ENCODE measurements at regions not wholly inside any gene's neighbourhood (a gene's known extent, or its start where the extent isn't known, plus 50 kb on each side); places are given as distances from the start of the nearest gene placed in this dataset.

DNA sequence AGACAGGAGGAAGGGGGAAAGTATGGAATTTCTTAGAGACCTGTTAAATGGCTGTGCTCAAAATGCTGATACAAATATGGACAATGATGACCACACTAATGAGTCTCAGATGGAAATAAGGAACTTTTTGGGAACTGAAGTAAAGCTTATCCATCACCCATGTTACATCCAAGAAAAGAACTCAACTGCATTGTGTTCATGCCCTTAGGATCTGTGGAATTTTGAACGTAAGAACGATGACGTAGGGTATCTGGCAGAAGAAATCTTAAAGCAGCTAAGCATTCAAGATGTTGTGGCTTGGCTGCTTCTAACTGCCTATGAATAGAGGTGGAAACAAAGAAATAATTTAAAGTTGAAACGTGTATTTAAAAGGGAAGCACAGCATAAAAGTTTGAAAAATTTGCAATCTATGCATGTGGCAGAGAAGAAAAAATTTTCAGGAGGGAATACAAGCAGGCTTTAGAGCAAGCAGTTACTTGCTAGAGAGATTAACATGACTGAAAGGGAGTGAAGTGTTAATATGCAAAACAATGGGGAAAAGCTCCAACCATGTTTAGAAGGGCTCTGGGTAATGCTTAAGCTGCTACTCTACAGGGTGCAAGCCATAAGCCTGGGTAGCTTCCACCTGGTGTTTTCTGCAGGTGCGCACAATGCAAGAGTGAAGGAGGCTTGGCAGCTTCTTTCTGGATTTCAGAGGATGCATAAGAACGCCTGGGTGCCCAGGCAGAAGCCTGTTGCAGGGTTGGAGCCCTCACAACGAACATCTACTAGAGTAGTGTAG lies 499.7 kb upstream of the SEMA3D start:
- CTCF ChIA-PET: no interaction called here
- H3K4me3 ChIP-seq (ENCODE audit: low read length): no peak overlapping the region

DNA sequence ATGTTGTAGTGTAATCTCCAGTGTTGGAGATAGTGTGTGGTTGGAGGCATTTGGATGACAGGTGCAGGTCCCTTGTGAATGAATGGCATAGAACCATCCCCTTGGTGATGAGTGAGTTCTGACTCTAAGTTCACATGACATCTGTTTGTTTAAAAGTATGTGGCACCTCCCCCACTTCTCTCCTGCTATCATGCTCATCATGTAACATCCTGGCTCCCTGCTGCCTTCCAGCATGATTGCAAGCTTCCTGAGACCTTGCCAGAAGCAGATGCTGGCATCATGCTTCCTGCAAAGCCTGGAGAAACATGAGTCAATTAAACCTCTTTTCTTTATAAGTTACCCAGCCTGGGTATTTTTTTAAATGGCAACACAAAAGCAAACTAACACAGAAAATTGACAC lies 499.0 kb upstream of the SEMA3D start:
- H3K27me3 ChIP-seq (ENCODE audit: control insufficient read depth in 1 of 2, insufficient read depth in 2 of 2, low read length in 2 of 2): no peaks in the 10 kb centered on the region
- H3K36me3 Mint-ChIP-seq (ENCODE audit: low read depth): no peaks in the 10 kb centered on the region
- H3K9me3 Mint-ChIP-seq: no peaks in the 10 kb centered on the region
- no peaks in the 10 kb centered on the region for H3K4me1 Mint-ChIP-seq (ENCODE audit: low read depth)
- H3K27ac ChIP-seq (ENCODE audit: low read depth in 1 of 2, low read length in 2 of 2): no peak overlapping the region
- H3K27ac Mint-ChIP-seq: no peak overlapping the region
- intact Hi-C loops (cut with DNase I, micrococcal nuclease): no loop called here
- no peaks in the 10 kb centered on the region for H3K4me1 ChIP-seq (ENCODE audit: insufficient read depth, low read length)
- H3K9me3 ChIP-seq (ENCODE audit: control insufficient read depth in 1 of 2, insufficient read depth in 1 of 2, low read length in 2 of 2): peaks cover 0 to 11% of the 10 kb centered on the region in 2 experiments
- no peaks in the 10 kb centered on the region for H3K36me3 ChIP-seq (ENCODE audit: insufficient read depth, low read length)
- DNase-seq (no peak), ATAC-seq (ENCODE audit: poor library complexity) (no peak)
- no peak overlapping the region for H3K4me3 ChIP-seq (ENCODE audit: low read length)
- CTCF ChIA-PET: no interaction called here
- TF ChIP-seq, protein P1, sequence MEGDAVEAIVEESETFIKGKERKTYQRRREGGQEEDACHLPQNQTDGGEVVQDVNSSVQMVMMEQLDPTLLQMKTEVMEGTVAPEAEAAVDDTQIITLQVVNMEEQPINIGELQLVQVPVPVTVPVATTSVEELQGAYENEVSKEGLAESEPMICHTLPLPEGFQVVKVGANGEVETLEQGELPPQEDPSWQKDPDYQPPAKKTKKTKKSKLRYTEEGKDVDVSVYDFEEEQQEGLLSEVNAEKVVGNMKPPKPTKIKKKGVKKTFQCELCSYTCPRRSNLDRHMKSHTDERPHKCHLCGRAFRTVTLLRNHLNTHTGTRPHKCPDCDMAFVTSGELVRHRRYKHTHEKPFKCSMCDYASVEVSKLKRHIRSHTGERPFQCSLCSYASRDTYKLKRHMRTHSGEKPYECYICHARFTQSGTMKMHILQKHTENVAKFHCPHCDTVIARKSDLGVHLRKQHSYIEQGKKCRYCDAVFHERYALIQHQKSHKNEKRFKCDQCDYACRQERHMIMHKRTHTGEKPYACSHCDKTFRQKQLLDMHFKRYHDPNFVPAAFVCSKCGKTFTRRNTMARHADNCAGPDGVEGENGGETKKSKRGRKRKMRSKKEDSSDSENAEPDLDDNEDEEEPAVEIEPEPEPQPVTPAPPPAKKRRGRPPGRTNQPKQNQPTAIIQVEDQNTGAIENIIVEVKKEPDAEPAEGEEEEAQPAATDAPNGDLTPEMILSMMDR (IDR thresholded peaks at IDR 0.05): no peak
- no peak overlapping the region for H3K4me3 Mint-ChIP-seq
- no peaks in the 10 kb centered on the region for H3K27me3 Mint-ChIP-seq
- POLR2A ChIA-PET: no interaction called here

More for the DNA sequence above, 499.7 kb upstream of the SEMA3D start:
- no peaks in the 10 kb centered on the region for H3K36me3 Mint-ChIP-seq (ENCODE audit: low read depth)
- no peaks in the 10 kb centered on the region for H3K4me1 ChIP-seq (ENCODE audit: insufficient read depth, low read length)
- no peaks in the 10 kb centered on the region for H3K4me1 Mint-ChIP-seq (ENCODE audit: low read depth)
- no peak overlapping the region for H3K4me3 Mint-ChIP-seq
- H3K9me3 Mint-ChIP-seq: no peaks in the 10 kb centered on the region
- H3K27me3 ChIP-seq (ENCODE audit: control insufficient read depth in 1 of 2, insufficient read depth in 2 of 2, low read length in 2 of 2): no peaks in the 10 kb centered on the region
- H3K9me3 ChIP-seq (ENCODE audit: control insufficient read depth in 1 of 2, insufficient read depth in 1 of 2, low read length in 2 of 2): peaks cover 0 to 11% of the 10 kb centered on the region in 2 experiments
- TF ChIP-seq, protein P1 (IDR thresholded peaks at IDR 0.05): no peak
- intact Hi-C loops (cut with DNase I, micrococcal nuclease): no loop called here
- no peaks in the 10 kb centered on the region for H3K27me3 Mint-ChIP-seq
- ATAC-seq (ENCODE audit: poor library complexity) (no peak), DNase-seq (no peak)
- no peak overlapping the region for H3K27ac ChIP-seq (ENCODE audit: low read depth in 1 of 2, low read length in 2 of 2)
- POLR2A ChIA-PET: no interaction called here
- H3K36me3 ChIP-seq (ENCODE audit: insufficient read depth, low read length): no peaks in the 10 kb centered on the region
- no peak overlapping the region for H3K27ac Mint-ChIP-seq

DNA sequence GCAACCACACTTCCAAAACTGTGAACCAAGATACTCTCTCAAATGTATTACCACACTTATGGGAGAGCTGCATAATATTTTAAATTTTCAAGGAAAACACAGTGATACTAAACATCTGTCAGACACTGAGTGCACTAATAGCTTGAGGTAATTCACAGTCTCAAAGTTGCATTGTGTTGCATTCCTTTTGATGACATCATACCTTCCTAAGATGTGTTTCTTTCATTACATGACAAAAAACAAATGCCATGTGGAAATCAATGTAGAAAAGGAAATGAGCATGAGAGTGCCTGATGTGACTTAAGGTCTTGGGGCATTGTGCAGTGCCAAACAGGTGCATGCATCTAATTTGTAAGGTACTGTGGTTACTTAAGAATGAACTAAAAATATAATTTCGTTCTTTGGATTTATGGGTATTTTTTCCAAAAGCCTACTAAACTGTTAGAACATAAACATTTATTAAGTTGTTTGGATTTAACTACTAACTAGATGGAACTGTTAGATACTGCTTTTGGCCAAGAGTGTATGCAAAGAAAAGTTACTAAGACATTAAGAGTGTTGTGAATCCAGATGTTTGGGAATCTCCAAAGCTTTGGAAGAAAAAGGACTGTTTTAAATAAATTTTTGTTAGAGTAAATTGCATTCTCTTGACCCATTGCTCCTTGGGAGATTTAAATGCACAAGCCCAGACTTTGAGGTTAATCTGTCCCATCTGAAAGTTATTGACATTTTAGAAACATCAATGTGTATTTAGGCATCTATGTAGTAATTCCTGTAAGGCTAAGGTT lies 496.2 kb upstream of the SEMA3D start:
- Mint-ChIP-seq H3K4me1 (ENCODE audit: low read depth) (no peaks in the 10 kb centered on the region), H3K27ac (no peak overlapping the region), H3K4me3 (no peak overlapping the region), H3K36me3 (ENCODE audit: low read depth) (no peaks in the 10 kb centered on the region), H3K9me3 (peaks cover 4% of the 10 kb centered on the region), H3K27me3 (no peaks in the 10 kb centered on the region)
- DNase-seq: no peak
- H3K27ac ChIP-seq (ENCODE audit: low read depth in 1 of 2, low read length in 2 of 2): no peak overlapping the region
- H3K4me3 ChIP-seq (ENCODE audit: low read length): no peak overlapping the region
- no peaks in the 10 kb centered on the region for H3K4me1 ChIP-seq (ENCODE audit: insufficient read depth, low read length)
- TF ChIP-seq, protein P1 (IDR thresholded peaks at IDR 0.05): no peak
- no peaks in the 10 kb centered on the region for H3K36me3 ChIP-seq (ENCODE audit: insufficient read depth, low read length)
- POLR2A ChIA-PET: no interaction called here
- ATAC-seq (ENCODE audit: poor library complexity): no peak
- CTCF ChIA-PET: no interaction called here
- no peaks in the 10 kb centered on the region for H3K27me3 ChIP-seq (ENCODE audit: control insufficient read depth in 1 of 2, insufficient read depth in 2 of 2, low read length in 2 of 2)
- H3K9me3 ChIP-seq (ENCODE audit: control insufficient read depth in 1 of 2, insufficient read depth in 1 of 2, low read length in 2 of 2): peaks cover 0 to 14% of the 10 kb centered on the region in 2 experiments
- intact Hi-C loops (cut with DNase I, micrococcal nuclease): no loop called here

Data from CD4-positive, alpha-beta T cell (primary cell).